ENCODE measurements at regions not wholly inside any gene's neighbourhood (a gene's known extent, or its start where the extent isn't known, plus 50 kb on each side); places are given as distances from the start of the nearest gene placed in this dataset.

GRCh38 chr16:76926595-76926994 is 264.4 kb upstream of the MON1B start:
- TF ChIP-seq YY1 (IDR thresholded peaks at IDR 0.05; ENCODE audit: insufficient read depth, insufficient read length) (no peak), ZNF274 (IDR thresholded peaks at IDR 0.05; ENCODE audit: low read depth, low read length) (no peak), SUZ12 (IDR thresholded peaks at IDR 0.05; ENCODE audit: extremely low read depth, insufficient read depth, insufficient read length) (no peak)
- H3K27me3 ChIP-seq (ENCODE audit: insufficient read depth, insufficient read length): no peaks in the 10 kb centered on the region
- H3K9ac ChIP-seq (ENCODE audit: insufficient read length, low read depth): no peak overlapping the region
- no peaks in the 10 kb centered on the region for H3K36me3 ChIP-seq (ENCODE audit: insufficient read depth, insufficient read length, low read length)
- DNase-seq (ENCODE audit: low read depth, low spot score): no peak
- H3K4me3 ChIP-seq (ENCODE audit: insufficient read length, low read depth): no peak overlapping the region
- no peaks in the 10 kb centered on the region for H3K4me1 ChIP-seq (ENCODE audit: insufficient read depth, insufficient read length)
- H3K9me3 ChIP-seq (ENCODE audit: insufficient read depth, low read length): no peaks in the 10 kb centered on the region

- Histone ChIP-seq H3K27me3 (ENCODE audit: insufficient read depth, insufficient read length) (no peaks in the 10 kb centered on the region), H3K9ac (ENCODE audit: insufficient read length, low read depth) (no peak overlapping the region), H3K4me1 (ENCODE audit: insufficient read depth, insufficient read length) (no peaks in the 10 kb centered on the region), H3K36me3 (ENCODE audit: insufficient read depth, insufficient read length, low read length) (no peaks in the 10 kb centered on the region), H3K9me3 (ENCODE audit: insufficient read depth, low read length) (no peaks in the 10 kb centered on the region), H3K4me3 (ENCODE audit: insufficient read length, low read depth) (no peak overlapping the region)
- TF ChIP-seq ZNF274 (IDR thresholded peaks at IDR 0.05; ENCODE audit: low read depth, low read length) (no peak), YY1 (IDR thresholded peaks at IDR 0.05; ENCODE audit: insufficient read depth, insufficient read length) (no peak), SUZ12 (IDR thresholded peaks at IDR 0.05; ENCODE audit: extremely low read depth, insufficient read depth, insufficient read length) (no peak)
- DNase-seq (ENCODE audit: low read depth, low spot score): no peak
Observed at GRCh38 chr16:76931186-76931585, 259.8 kb upstream of the MON1B start.

GRCh38 chr16:76932541-76933211 is 258.3 kb upstream of the MON1B start:
- H3K9ac ChIP-seq (ENCODE audit: insufficient read length, low read depth): no peak overlapping the region
- no peaks in the 10 kb centered on the region for H3K36me3 ChIP-seq (ENCODE audit: insufficient read depth, insufficient read length, low read length)
- H3K4me1 ChIP-seq (ENCODE audit: insufficient read depth, insufficient read length): no peaks in the 10 kb centered on the region
- TF ChIP-seq YY1 (IDR thresholded peaks at IDR 0.05; ENCODE audit: insufficient read depth, insufficient read length) (no peak), SUZ12 (IDR thresholded peaks at IDR 0.05; ENCODE audit: extremely low read depth, insufficient read depth, insufficient read length) (no peak), ZNF274 (IDR thresholded peaks at IDR 0.05; ENCODE audit: low read depth, low read length) (no peak)
- H3K4me3 ChIP-seq (ENCODE audit: insufficient read length, low read depth): no peak overlapping the region
- no peak for DNase-seq (ENCODE audit: low read depth, low spot score)
- H3K27me3 ChIP-seq (ENCODE audit: insufficient read depth, insufficient read length): no peaks in the 10 kb centered on the region
- no peaks in the 10 kb centered on the region for H3K9me3 ChIP-seq (ENCODE audit: insufficient read depth, low read length)

GRCh38 chr16:76940251-76940650 is 250.7 kb upstream of the MON1B start:
- TF ChIP-seq SUZ12 (IDR thresholded peaks at IDR 0.05; ENCODE audit: extremely low read depth, insufficient read depth, insufficient read length): no peak
- no peak for TF ChIP-seq ZNF274 (IDR thresholded peaks at IDR 0.05; ENCODE audit: low read depth, low read length)
- no peak for TF ChIP-seq YY1 (IDR thresholded peaks at IDR 0.05; ENCODE audit: insufficient read depth, insufficient read length)
- H3K36me3 ChIP-seq (ENCODE audit: insufficient read depth, insufficient read length, low read length): no peaks in the 10 kb centered on the region
- no peak overlapping the region for H3K4me3 ChIP-seq (ENCODE audit: insufficient read length, low read depth)
- H3K9me3 ChIP-seq (ENCODE audit: insufficient read depth, low read length): no peaks in the 10 kb centered on the region
- H3K27me3 ChIP-seq (ENCODE audit: insufficient read depth, insufficient read length): no peaks in the 10 kb centered on the region
- H3K4me1 ChIP-seq (ENCODE audit: insufficient read depth, insufficient read length): no peaks in the 10 kb centered on the region
- no peak overlapping the region for H3K9ac ChIP-seq (ENCODE audit: insufficient read length, low read depth)
- DNase-seq (ENCODE audit: low read depth, low spot score): no peak

- Histone ChIP-seq H3K9ac (ENCODE audit: insufficient read length, low read depth) (no peak overlapping the region), H3K4me3 (ENCODE audit: insufficient read length, low read depth) (no peak overlapping the region), H3K36me3 (ENCODE audit: insufficient read depth, insufficient read length, low read length) (no peaks in the 10 kb centered on the region), H3K4me1 (ENCODE audit: insufficient read depth, insufficient read length) (no peaks in the 10 kb centered on the region), H3K9me3 (ENCODE audit: insufficient read depth, low read length) (no peaks in the 10 kb centered on the region), H3K27me3 (ENCODE audit: insufficient read depth, insufficient read length) (no peaks in the 10 kb centered on the region)
- DNase-seq (ENCODE audit: low read depth, low spot score): no peak
- TF ChIP-seq ZNF274 (IDR thresholded peaks at IDR 0.05; ENCODE audit: low read depth, low read length) (no peak), SUZ12 (IDR thresholded peaks at IDR 0.05; ENCODE audit: extremely low read depth, insufficient read depth, insufficient read length) (no peak), YY1 (IDR thresholded peaks at IDR 0.05; ENCODE audit: insufficient read depth, insufficient read length) (no peak)
Observed at GRCh38 chr16:76941113-76941512, 249.9 kb upstream of the MON1B start.

GRCh38 chr16:76942089-76942488 is 248.9 kb upstream of the MON1B start:
- no peak for DNase-seq (ENCODE audit: low read depth, low spot score)
- H3K9me3 ChIP-seq (ENCODE audit: insufficient read depth, low read length): no peaks in the 10 kb centered on the region
- TF ChIP-seq YY1 (IDR thresholded peaks at IDR 0.05; ENCODE audit: insufficient read depth, insufficient read length): no peak
- no peak for TF ChIP-seq ZNF274 (IDR thresholded peaks at IDR 0.05; ENCODE audit: low read depth, low read length)
- TF ChIP-seq SUZ12 (IDR thresholded peaks at IDR 0.05; ENCODE audit: extremely low read depth, insufficient read depth, insufficient read length): no peak
- no peaks in the 10 kb centered on the region for H3K36me3 ChIP-seq (ENCODE audit: insufficient read depth, insufficient read length, low read length)
- H3K4me3 ChIP-seq (ENCODE audit: insufficient read length, low read depth): no peak overlapping the region
- no peaks in the 10 kb centered on the region for H3K27me3 ChIP-seq (ENCODE audit: insufficient read depth, insufficient read length)
- H3K9ac ChIP-seq (ENCODE audit: insufficient read length, low read depth): no peak overlapping the region
- H3K4me1 ChIP-seq (ENCODE audit: insufficient read depth, insufficient read length): no peaks in the 10 kb centered on the region

GRCh38 chr16:76943921-76944320 is 247.1 kb upstream of the MON1B start:
- no peaks in the 10 kb centered on the region for H3K27me3 ChIP-seq (ENCODE audit: insufficient read depth, insufficient read length)
- no peaks in the 10 kb centered on the region for H3K9me3 ChIP-seq (ENCODE audit: insufficient read depth, low read length)
- H3K4me1 ChIP-seq (ENCODE audit: insufficient read depth, insufficient read length): no peaks in the 10 kb centered on the region
- DNase-seq (ENCODE audit: low read depth, low spot score): no peak
- no peak overlapping the region for H3K4me3 ChIP-seq (ENCODE audit: insufficient read length, low read depth)
- no peak overlapping the region for H3K9ac ChIP-seq (ENCODE audit: insufficient read length, low read depth)
- TF ChIP-seq SUZ12 (IDR thresholded peaks at IDR 0.05; ENCODE audit: extremely low read depth, insufficient read depth, insufficient read length) (no peak), ZNF274 (IDR thresholded peaks at IDR 0.05; ENCODE audit: low read depth, low read length) (no peak), YY1 (IDR thresholded peaks at IDR 0.05; ENCODE audit: insufficient read depth, insufficient read length) (no peak)
- H3K36me3 ChIP-seq (ENCODE audit: insufficient read depth, insufficient read length, low read length): no peaks in the 10 kb centered on the region
